ENCODE measurements at regions not wholly inside any gene's neighbourhood (a gene's known extent, or its start where the extent isn't known, plus 50 kb on each side); places are given as distances from the start of the nearest gene placed in this dataset.

DNA sequence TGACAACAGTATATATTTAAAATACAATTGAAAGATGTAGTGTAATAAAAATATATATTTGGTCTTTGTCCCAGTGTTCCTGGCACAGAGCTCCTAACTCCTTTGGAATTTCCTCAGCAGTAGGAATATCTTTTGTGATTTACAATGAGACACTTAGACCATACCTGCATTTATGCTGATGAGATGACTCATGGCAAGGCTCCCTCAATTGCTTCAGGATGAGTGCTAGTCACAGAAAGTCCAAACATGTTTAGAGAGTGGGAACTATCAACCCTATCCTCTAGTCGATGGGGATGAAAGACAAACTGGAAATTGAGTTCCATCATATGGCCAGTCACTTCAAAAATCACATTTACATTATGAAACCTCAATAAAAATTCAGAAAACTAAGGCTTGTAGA, 588.3 kb upstream of the LMCD1 start:
- no peak for DNase-seq (ENCODE audit: low read depth)

DNA sequence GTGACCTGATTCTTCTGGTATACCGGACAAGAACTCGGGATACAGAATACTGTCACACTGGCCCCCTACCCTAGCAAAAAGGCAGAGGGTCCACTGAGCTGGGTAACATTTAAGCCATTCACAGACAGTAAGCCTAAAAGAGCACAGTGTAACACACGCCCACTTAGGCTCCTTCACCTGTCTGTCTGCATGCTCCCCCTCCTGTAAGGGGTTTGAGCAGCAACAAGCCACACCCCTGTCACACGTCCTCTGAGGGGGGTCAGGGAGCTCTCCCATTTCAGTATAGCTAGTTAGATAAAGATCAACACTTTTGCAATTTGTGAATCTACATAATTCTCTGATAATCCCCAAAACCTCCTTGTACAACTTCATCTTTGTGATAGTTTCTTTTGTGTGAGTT, 586.3 kb upstream of the LMCD1 start:
- no peak for DNase-seq (ENCODE audit: low read depth)

DNA sequence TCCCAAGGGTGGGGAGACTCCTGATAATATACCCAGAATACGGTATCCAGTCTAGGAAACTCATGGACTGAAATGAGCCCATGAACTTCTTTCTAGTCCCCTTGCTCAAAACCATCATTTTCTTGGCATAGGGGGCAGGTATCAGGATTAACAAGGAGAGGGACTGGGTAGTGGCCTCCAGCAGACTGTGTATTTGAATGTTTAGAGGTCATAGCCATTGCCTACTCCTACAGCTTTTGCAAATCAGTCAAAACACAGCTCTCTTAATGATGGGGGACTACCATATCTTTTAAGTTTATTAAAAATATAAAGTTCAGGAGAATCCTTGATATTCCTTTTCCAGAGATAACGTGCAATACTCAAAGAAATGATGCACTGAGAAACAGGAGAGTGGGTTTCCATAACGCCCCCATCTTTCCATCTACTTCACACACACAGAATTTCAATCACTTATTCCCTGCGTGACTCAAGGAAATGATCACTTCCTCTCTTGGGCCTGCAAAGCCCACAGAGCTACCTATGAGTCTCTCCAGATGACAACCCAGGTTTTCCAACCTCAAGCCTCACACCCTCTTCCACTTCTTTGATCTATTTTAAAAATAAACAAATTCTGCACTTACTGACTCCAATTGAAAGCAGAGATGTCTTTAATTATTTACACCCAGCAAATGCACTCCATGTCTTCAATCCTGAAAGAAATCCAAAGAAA, 584.0 kb upstream of the LMCD1 start:
- DNase-seq (ENCODE audit: low read depth): no peak

DNA sequence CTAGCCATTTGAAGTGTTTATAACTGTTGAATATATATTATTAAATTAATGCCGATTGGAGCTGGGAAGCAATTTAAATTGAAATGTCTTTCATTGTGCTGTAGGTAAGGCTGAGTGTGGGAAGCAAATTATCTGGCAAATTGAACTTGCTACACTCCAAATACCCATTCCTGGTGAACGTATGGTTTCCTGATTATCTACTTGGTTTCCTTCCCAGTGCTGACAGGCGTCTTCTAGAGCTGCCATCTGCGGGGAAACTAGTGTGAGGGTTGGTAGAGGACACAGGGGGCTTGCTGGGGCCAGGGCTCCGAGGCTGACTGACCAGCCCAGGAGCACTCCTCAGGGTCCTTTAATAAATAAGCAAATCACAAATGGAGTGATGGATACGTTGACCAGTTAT, 581.4 kb upstream of the LMCD1 start:
- no peak for DNase-seq (ENCODE audit: low read depth)

DNA sequence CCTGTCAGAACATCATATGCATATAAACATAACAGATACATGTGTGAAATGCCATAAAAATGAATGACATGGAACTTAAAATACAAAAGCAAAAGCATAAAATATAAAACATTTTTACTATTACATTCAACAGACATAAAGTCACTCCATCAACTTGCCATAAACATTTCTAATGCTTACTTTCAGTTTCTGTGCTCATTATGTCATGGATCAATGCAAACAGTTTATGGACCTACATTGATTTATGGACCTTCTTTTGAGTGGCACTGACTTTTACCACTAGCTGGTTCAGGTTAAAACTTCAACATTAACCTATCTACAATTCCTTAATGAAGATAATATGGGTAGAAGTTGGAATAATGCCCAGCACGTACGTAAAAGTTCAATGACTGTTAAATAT, 577.4 kb upstream of the LMCD1 start:
- DNase-seq (ENCODE audit: low read depth): no peak

DNA sequence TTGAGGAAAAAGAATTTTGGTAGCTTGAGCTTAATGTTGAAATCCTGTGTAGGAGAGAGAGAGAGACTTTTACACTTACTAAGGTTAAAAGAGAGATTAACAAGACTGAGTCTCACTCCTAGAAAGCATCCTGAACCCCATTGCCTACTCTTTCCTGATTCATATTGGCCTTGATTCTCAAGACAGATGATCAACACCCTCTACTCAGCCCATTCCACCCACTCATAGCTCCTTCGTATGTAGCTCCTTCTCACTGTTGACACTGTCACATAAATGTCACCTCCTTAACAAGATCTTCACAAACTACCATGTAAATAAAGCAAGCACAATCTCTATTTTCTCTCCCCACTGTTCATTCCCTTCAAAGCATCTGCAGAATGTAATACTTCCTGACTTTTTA, 574.6 kb upstream of the LMCD1 start:
- DNase-seq (ENCODE audit: low read depth): no peak

DNA sequence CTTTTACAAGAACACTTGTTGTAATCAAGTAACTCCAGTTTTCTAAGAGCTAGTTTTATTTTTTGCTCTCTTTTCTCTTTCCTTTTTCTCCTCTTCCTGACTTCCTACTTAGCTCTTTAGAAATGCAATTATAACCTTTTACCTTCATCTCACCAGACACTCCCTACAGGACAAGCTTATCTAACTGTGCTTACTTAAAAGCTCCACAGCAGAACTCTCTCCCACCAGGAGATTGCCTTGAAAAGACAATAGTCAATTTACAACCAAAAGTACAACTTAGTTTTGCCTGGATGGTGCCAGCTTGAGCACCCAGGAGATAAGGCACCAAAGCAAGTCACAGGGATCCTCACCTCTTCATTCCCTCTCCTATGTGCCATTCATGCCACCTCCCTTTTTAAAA, 573.8 kb upstream of the LMCD1 start:
- no peak for DNase-seq (ENCODE audit: low read depth)

DNA sequence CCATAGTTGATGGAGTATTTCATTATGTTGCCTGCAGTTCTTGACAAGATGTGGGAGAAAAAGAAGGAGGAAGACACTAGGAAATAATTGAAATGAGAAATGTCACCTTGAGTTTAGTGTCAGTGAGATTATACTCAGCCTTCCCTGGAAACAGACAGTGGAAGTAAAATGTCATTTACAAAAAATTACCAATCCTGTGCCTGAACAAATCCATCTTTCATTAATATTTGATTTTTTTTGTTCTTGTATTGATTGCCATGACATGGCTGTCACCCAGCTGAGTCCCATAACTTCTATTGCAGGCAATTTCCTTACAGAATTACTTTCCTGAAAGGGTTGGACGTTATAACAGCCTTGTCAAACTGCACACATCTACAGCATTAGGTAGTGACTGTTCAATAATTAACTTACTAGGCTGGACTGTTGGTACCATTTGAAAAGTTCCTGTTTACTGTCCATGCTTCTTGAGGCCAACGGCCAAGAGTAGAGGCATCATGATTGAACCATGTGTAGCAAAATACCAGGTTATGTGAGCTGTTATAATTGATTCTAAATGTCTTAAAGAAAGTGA, 572.2 kb upstream of the LMCD1 start:
- DNase-seq (ENCODE audit: low read depth): no peak

DNA sequence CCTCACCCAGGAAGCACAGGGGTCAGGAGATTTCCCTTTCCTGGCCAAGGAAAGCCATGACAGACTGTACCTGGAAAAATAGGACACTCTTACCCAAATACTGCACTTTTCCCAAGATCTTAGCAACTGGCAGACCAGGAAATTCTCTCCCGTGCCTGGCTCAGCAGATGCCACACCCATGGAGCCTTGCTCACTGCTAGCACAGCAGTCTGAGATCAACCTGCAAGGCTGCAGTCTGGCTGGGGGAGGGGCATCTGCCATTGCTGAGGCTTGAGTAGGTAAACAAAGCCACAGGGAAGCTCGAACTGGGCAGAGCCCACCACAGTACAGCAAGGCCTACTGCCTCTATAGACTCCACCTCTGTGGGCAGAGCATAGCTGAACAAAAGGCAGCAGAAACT, 567.3 kb upstream of the LMCD1 start:
- no peak for DNase-seq (ENCODE audit: low read depth)

DNA sequence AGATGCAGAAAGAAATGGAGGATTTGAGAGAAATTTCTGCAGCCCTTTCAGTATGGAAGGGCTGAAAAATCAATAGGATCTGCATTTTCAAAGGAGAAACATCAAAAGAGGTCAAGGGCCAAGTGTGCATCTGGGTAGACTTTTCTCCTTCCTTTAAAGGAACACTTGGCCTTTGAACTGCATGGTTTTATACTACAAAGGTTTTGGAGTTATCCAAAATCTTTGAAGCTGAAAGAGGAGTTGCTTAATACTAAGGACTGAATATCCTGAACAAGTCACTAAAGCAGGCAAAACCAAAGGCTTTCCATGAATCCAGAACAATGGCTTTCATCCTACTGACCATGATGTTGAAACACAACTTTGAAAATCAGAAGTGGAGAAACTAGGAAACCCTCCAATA, 553.7 kb upstream of the LMCD1 start:
- DNase-seq (ENCODE audit: low read depth): no peak

DNA sequence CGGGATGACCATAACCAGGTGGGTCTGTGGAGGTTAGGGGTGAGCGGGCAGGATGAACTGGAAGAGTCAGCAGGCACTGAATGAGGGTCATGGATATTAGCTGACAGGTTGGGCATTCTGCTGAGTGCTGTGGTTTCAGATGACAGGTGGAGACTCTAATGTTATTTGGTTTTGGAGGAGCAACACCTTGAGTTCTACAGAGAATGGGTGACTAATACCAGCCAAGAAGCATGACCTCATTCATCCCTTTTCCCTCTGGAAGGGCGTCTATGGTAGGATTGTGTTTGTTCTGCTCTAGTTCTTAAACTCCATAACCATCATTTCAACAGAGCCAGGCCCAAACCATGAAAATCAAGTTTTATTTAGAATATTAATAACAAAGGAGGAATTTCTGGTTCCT, 550.7 kb upstream of the LMCD1 start:
- DNase-seq (ENCODE audit: low read depth): no peak

DNA sequence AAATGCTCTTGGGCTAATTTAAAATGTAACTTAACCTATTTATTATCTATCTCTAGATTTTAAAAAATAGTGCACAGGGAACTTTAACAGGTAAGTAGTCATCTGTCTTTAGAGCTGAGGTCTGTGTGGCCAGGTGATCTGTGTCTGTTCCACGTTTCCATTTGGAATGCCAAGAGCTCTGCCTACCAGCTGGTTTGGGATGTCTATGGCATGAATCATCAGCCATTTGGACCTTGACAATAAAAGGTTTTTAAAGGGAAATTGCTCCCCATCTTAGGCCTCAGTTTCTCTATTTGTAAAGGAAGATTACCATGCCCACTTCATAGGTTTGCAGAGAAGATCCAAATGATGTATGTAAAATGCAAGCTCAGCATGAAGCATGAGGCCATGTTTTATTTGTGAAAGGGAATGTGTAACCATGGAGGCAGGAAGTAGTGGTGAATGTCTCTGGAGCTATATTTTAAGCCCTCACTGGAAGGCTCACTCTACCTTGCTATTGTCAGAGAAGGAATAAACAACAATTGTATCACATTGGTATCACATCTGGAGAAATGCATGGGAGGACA, 548.1 kb upstream of the LMCD1 start:
- no peak for DNase-seq (ENCODE audit: low read depth)

DNA sequence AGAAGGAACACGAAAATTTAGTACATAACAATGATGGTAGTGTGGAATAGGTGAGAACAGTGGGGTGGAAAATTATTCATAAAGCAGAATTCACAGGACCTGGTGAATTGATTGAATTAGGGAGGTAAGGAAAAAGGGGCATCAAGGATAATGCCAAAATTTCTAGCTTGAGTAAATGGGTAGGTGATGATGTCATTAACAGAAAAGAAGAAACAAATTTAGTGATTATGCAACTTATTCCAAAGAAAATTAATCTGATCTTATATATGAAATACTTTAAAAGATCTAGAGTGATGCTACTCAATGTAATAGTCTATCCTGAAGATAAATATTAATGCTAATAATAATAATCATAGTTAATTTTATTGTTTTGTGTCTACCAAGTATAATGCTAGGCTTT, 544.6 kb upstream of the LMCD1 start:
- DNase-seq (ENCODE audit: low read depth): no peak

DNA sequence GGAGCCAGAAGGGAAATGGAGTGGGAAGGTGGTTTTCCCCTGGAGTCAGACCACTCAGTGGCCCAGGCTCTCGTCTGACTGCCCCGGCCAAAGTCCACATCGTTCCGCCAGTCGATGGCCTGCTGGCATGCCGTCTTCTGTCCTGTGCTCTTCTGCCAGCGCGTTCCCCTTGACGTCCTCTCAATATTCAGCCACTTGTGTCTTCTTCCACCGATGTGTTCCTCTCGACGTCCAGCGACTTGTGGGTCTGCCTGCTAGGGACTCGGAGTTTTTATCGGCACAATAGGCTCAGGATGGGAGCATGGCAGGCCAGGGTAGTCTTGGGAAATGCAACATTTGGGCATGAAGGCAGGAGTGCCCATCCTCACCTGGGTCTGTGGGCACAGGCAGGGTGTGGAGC, 542.5 kb upstream of the LMCD1 start:
- no peak for DNase-seq (ENCODE audit: low read depth)

DNA sequence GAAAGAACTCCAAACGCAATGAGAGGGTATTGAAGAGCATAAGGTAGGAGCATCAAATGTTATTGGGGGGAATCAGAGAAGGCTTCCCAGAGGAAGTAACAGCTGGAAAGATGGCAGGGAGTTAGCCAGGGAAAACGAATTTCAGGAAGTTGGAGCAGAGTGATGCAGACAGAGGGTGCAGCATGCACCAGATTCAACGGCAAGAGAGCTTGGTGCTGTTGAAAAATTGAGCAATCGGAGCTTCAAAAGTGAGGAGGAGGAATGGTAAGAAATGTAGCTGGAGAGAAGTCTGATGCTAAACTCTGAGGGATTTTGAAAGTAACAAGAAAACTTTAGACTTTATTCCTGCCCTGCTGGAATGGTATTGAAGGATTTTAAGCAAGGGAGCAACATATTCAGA, 541.0 kb upstream of the LMCD1 start:
- no peak for DNase-seq (ENCODE audit: low read depth)

DNA sequence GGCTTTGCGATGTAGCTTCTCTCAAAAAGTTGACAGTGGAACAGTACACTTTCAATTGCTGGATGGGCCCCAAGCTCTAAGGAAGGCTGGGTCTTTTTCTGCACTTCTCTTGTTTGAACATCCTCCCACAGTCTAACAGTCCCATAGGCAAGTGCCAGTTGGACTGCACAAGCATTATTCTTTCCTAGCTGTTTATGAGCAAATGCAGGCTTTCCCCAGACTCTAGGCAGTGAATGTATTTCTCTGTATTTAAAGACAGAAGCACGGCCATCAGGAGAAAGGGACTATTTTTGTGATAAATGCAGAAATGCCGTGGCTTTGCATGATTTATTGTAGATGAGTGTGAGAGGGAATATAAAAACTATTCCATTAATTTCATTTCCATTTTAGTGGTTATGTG, 539.3 kb upstream of the LMCD1 start:
- no peak for DNase-seq (ENCODE audit: low read depth)

DNA sequence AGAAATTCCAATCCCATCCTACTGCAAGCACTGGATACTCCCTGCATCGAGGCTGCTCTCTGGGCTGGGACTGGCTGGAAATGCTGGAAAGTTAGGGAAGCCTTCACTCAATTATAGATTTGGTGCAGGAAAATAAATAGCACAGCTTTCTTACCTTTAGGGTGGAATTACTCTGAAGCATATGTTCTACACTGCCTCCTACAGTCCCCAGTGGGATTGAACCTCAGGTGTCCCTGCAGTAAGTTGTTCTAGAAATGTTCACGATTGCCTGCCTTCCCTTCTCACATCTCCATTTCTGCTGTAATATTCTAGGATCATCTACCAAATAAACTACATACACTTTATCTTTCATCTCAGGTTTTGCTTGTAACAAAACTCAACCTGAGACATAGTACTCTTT, 536.7 kb upstream of the LMCD1 start:
- no peak for DNase-seq (ENCODE audit: low read depth)

DNA sequence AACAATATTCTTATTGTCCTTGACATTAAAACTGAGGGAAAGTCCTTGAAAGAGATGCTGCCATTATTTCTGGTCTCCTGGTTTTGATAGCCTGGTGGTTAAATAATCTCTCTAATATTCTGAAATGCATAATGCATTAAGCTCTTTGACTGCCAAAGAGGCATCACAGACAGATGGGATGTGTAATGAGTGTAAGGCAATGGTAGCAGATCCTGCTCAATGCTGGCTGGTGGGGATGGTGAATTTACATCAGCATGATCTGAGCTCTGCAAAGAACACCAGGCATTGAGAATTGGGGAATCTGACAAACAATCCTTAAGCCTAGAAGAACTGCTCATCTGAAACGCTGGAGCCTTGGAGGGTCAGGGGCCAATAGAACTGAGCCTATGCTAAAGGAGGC, 528.6 kb upstream of the LMCD1 start:
- DNase-seq (ENCODE audit: low read depth): no peak

DNA sequence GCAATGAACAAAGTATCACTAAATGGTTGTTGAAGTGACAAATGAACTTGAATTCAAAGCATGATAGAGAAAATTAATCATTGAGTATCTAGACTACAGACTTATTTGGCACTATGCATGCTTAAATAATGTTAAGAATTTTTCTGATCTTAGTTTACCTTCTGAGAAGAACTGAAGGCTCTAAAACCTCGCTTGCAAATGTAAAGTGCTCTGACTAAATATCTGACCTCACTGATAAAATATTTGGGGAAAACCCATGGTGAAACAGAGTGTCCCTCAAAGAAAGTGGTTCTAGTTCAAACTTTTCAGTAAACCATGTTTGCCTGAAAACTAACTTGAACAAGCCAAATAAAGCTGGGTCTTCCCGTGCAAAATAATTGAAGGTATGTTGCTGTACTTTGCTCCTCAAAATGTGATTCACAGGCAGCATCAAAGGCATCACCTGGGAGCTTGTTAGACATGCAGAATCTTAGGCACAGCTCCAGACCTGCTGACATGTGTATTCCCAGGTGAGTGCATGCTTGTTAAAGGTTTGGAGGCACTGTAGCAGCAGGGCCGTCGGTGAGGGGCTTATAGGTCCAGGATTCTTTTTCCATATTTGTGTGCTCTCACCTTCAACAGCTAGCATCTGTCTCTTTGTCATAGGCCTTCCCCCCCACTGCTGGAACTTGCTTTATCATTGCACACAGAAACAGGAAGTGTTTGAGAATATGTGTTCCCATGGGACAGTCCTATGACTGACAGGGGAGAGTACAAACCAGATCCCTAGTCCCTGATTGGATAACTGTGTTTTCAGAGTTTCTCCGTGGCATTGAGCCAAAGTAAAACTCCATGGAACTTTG, 524.2 kb upstream of the LMCD1 start:
- DNase-seq (ENCODE audit: low read depth): no peak

DNA sequence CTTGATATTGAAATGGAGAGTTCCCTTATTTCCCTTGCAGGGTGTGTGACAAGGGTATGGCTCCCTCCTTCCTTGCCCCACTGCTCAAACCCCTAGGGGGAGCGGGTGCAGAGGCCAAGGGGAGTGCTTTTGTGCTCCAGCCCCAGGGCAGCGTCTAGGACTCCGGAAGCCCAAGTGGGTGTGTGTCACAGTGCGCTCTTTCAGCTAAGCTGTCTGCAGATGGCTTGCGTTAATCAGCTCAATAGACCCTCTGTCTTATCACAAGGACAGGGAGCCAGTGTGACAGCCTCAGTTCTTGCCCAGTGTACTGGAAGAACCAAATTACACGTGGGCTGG, 523.6 kb upstream of the LMCD1 start:
- no peak for DNase-seq (ENCODE audit: low read depth)

DNA sequence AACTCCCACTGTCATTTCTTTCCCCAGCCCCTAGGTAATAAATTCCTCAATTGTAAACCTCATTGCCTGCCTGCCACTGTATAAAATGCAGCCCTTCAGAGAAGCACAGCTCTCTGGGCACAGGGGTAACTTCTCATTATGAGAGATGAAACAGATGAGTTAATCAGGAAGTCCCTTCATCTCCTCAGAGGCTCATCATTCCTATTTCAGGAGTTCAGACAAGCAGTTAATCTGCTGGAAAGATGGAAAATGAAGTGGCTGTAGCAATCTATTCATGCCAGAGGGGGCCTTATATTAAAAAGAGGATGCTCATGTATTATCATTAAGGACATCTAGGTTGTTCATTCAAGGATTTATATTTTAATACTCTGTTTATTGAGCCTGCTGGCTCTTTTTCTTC, 519.5 kb upstream of the LMCD1 start:
- DNase-seq (ENCODE audit: low read depth): no peak

DNA sequence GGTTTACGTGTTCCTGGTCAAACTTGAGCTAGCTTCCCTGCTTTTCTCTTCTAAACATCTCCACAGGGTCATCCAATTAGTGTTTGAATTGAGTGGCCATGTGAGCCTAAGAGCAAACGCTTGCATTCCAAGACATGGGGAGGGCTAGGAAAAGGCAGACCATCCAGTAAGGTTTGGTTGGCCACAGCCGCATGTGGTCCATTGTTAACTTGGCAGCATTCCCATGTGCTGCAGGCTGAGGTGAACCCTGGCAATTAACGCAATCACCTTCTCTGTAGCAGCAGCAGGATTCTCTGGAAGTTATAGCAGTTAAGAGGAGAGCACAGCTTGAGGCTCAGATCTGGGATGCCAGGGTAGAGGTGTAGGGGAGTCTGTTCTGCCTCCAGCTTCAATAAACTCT, 502.2 kb upstream of the LMCD1 start:
- DNase-seq (ENCODE audit: low read depth): no peak

DNA sequence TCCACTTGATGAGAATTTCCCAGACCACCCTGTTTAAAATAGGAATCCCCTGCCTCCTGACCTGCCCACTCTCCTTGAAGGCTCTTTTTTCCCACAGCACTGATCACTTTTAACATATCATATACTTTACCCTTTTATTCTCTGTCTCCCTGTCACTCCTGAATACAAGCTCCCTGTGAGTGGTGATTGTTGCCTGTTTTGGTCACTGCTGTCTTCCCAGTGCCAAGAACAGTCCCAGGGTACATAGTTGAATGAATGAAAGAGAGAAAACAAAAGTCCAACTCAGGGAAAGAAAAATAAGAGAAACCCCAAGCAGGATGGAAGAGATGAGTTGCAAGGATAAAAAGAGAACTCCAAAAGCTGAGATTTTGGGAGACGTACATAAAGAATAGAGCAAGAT, 500.3 kb upstream of the LMCD1 start:
- no peak for DNase-seq (ENCODE audit: low read depth)

All from GM04503 (cell line).